ENCODE measurements at regions not wholly inside any gene's neighbourhood (a gene's known extent, or its start where the extent isn't known, plus 50 kb on each side); places are given as distances from the start of the nearest gene placed in this dataset.
"Not testable (repeated sequence)": the region's sequence is repeated elsewhere in the genome, so short reads cannot be mapped to it uniquely, and the experiment has no call there.

GRCh38 chr20:50449738-50450492, 60.3 kb upstream of the PTPN1 start:
- DNase-seq (ENCODE audit: low read depth) = no peak
- H3K4me3 ChIP-seq (ENCODE audit: low read depth, low read length) = no peak overlapping the region
- TF ChIP-seq, protein P1, sequence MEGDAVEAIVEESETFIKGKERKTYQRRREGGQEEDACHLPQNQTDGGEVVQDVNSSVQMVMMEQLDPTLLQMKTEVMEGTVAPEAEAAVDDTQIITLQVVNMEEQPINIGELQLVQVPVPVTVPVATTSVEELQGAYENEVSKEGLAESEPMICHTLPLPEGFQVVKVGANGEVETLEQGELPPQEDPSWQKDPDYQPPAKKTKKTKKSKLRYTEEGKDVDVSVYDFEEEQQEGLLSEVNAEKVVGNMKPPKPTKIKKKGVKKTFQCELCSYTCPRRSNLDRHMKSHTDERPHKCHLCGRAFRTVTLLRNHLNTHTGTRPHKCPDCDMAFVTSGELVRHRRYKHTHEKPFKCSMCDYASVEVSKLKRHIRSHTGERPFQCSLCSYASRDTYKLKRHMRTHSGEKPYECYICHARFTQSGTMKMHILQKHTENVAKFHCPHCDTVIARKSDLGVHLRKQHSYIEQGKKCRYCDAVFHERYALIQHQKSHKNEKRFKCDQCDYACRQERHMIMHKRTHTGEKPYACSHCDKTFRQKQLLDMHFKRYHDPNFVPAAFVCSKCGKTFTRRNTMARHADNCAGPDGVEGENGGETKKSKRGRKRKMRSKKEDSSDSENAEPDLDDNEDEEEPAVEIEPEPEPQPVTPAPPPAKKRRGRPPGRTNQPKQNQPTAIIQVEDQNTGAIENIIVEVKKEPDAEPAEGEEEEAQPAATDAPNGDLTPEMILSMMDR (IDR thresholded peaks at IDR 0.05; ENCODE audit: control insufficient read depth, extremely low read depth, insufficient read depth) = no peak

DNA sequence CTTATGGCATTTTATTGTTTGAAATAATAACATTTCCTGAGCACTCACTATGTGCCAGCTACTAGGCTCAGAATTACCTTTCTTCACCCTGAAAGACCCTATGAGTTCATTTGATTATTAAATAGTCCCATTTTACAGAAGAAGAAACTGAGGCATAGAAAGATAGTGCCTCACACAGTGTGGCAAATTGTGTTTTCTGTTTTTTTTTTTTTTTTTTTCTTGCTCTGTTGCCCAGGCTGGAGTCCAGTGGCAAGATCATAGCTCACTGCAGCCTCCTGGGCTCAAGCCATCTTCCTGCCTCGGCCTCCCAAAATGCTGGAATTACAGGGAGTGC, 59.7 kb upstream of the PTPN1 start:
- no peak overlapping the region for H3K4me3 ChIP-seq (ENCODE audit: low read depth, low read length)
- TF ChIP-seq, protein P1 (IDR thresholded peaks at IDR 0.05; ENCODE audit: control insufficient read depth, extremely low read depth, insufficient read depth) = no peak
- DNase-seq (ENCODE audit: low read depth) = no peak

GRCh38 chr20:50450881-50451752, 59.1 kb upstream of the PTPN1 start:
- TF ChIP-seq, protein P1 (IDR thresholded peaks at IDR 0.05; ENCODE audit: control insufficient read depth, extremely low read depth, insufficient read depth) = no peak
- no peak overlapping the region for H3K4me3 ChIP-seq (ENCODE audit: low read depth, low read length)
- DNase-seq (ENCODE audit: low read depth) = no peak

- not testable (repeated sequence) for H3K4me3 ChIP-seq (ENCODE audit: low read depth, low read length); DNase-seq (ENCODE audit: low read depth)
These were observed 58.3 kb upstream of the PTPN1 start for GRCh38 chr20:50451792-50452425.

- H3K4me3 ChIP-seq (ENCODE audit: low read depth, low read length) = no peak overlapping the region
- no peak for DNase-seq (ENCODE audit: low read depth)
These were observed 56.5 kb upstream of the PTPN1 start for GRCh38 chr20:50453533-50454244.

GRCh38 chr20:50455245-50455644, 54.9 kb upstream of the PTPN1 start:
- DNase-seq (ENCODE audit: low read depth); H3K4me3 ChIP-seq (ENCODE audit: low read depth, low read length): not testable (repeated sequence)

More at GRCh38 chr20:50453533-50454244, 56.5 kb upstream of the PTPN1 start:
- TF ChIP-seq, protein P1 (IDR thresholded peaks at IDR 0.05; ENCODE audit: control insufficient read depth, extremely low read depth, insufficient read depth) = no peak

- TF ChIP-seq, protein P1 (IDR thresholded peaks at IDR 0.05; ENCODE audit: control insufficient read depth, extremely low read depth, insufficient read depth) = no peak
- DNase-seq (ENCODE audit: low read depth) = no peak
- H3K4me3 ChIP-seq (ENCODE audit: low read depth, low read length) = no peak overlapping the region
These were observed 54.3 kb upstream of the PTPN1 start for GRCh38 chr20:50455656-50456451.

Measured in LNCaP clone FGC (cell line).